HG03342 (cell line): ENCODE measurements at regions not wholly inside any gene's neighbourhood (a gene's known extent, or its start where the extent isn't known, plus 50 kb on each side); places are given as distances from the start of the nearest gene placed in this dataset.
A peak's percentile ranks its signal among the peaks of the same experiment; 100 is the strongest.

Experiments used
- ATAC-seq: cut with Tn5 transposase; IDR thresholded peaks from one replicate; pipeline ENCODE4 v1.9.1; 2021; ENCODE audit warnings: mild to moderate bottlenecking, moderate library complexity; ENCODE audit not compliant: unreplicated experiment

- no peak for ATAC-seq
These were observed 109.0 kb upstream of the HTR2A start for GRCh38 chr13:47005756-47006414.

DNA sequence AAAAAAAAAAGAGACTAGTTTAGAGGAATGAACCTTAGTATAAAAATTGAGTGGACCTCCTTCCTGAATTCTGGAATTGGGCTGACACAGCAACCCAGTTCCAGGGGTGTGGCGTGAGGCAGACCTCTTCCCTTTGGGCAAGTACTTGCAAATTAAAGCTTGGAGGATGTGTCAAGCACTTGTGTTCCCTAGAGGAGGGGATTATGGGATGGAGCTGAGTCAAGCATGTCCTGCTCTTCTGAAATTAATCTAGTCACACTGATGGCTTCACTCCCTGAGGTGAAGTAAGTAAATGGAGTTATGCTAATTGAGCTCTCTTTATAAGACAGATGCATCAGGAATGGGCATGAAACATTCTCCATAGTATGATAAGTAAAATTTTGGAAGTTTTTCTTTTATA is 107.7 kb upstream of the HTR2A start:
- ATAC-seq = no peak

DNA sequence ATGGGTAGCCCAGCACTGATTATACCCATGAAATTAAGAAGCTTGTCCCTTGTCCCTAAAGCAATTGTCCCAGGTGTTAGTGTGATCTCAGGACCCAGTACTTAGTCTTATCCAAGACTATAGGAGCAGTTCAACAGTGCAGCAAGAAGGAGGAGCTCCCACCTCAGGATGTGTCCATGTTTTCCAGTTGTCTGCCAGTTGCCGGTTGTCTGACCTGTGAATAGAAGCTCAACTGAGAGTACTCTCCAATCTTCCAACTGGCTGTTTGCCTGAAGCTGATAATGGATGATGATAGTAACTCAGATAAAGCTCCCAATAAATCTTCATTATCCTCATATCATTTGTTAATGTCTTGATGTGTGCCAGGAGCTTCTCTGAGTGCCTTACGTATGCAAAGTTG is 107.2 kb upstream of the HTR2A start:
- ATAC-seq = no peak

GRCh38 chr13:47000165-47000564 is 103.3 kb upstream of the HTR2A start:
- ATAC-seq = no peak

DNA sequence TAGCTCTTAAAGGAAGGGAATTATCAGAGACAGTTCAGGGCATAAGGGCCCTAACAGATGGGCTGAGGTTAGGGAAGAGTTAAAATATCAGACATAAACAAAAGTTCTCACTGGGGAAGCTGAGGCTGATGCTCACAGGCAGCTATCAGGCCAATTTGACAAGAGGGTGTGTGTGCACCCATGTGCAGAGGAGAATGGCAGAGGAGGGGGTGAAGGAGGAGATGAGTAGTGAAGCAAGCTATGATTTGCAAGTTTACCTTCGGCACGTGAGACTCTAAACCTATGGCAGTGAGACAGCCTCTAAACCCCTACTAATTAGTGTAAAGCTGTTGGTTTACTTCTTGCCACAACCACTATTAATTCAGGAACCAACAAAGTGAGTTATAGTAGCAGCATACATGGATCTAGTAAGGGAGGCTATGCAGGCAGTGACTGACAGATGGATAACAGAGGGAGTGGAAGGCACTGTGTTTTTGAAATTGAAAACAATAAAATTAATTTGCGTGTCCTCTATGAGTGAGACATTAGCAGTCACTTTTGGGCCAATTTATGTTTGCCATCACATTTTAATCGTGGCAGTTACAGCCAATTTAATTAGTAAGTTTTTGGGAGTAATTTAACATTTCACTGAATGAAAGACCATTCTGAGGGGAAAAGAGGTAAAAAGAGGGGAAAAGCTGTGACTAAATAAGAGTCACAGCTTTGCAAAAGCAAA is 99.6 kb upstream of the HTR2A start:
- ATAC-seq = peak; percentile 46

DNA sequence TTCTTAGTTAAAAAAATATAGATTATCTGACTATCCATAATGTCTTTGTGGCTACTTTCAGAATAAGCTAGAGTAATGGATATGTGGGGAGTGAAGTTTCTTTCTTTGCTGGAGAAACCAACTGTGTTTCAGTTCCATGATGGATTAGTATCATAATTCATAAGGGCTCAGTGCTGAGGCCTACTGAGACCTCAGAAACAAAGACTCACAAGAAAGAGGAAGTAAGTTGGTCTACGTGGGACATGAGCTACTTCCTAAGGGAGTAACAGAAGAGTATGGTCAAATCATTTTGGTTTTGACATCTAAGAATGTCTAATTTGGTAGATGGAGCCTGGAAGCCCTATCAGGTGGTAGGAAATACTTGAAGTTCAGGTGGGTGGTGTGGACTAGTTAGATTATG is 99.0 kb upstream of the HTR2A start:
- peak; percentile 92 for ATAC-seq

DNA sequence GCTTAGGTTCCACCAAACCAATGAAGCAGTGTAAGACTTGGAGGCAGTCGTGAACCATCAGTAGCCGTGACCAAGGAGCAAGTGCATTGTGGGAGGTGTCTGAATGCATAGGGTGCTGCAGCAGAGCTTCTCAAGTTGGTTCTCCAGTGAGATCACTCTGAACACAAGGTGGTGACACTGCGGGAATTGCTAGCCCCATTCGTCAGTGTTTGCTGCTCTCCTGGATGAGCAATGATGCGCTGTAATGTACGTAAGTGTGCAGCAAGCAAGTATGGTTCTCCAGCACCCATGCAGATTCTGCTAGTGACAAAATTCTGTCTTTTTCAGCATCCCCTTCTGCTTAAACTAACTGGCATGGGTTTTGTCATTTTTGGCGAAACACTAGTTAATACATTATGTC is 97.6 kb upstream of the HTR2A start:
- ATAC-seq = no peak

DNA sequence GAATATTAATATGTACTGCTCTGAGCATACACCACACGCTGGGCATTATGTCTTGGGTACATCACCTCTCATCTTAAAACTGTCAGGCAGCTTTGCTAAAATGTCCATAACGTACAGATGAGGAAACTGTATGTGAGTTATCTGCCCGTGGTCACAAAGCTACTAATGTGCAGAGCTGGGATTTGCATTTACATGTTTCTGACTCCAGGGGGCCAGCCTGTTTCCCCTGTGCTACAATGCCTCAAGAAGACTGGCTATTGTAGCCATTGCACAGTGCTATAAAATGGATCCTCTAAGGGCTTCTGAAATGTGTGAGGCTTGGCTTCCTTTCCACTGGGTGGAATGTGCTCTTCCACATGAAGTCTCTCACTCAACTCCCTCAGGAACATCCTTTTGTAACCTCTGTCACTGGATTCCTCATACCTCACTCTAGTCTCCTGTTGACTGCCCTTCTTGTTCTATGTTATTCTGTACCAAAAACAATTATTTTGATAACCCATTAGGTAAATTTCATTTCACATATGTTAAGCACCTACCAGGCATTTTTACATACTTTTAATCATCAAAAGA is 95.6 kb upstream of the HTR2A start:
- ATAC-seq = no peak

- ATAC-seq = peak; percentile 81
These were observed 87.0 kb upstream of the HTR2A start for GRCh38 chr13:46983881-46984280.

DNA sequence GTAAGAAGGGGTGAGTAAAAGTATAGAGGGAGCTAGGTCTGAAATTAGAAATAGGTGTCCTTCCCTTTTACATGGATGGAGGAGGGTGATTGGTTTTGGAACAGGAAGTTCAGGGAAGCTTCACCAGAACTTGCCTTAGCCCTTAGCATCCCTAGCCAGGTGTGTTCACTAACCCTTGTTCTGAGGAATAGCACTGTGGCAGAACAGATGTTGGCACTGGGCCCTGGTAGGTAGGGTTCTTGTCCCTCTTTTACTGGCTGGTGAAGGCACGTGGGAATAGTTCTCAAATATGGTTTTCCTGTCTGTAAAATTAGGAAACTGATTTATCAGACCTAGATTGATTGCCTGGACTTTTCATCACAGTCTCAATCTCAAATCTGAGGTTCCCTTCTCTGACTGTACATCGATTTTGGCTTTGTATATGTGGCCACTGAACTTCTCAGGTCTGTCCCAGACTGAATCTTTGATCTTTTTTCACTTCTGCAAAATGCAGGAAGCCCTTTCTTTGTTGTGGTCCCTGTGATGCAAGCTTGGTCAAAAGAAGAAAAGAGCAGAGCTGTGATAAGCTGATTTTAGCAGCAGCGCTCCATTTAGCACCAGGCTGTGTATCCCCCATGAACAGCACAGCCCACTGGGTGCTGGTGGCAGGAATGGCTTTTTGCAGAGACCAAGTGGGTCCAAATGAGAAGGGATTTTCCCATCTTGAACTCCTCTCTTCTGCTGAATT is 86.2 kb upstream of the HTR2A start:
- peak; percentile 88 for ATAC-seq

DNA sequence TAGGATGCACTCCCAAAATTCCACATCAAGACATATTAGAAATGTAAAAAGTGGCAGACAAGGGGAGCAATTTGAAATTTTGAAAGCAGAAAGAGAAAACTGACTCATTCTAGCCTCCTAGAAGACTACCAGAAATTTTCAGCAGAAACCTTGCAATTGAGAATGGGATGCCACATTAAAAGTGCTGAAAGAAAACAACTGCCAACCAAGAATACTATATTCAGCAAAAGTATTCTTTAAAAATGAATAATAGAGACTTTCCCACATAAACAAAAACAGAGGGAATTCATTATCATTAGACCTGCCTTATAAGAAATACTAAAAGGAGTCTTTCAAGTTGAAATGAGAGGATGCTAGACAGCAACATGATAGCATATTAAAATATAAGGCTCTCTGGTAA is 78.3 kb upstream of the HTR2A start:
- no peak for ATAC-seq

DNA sequence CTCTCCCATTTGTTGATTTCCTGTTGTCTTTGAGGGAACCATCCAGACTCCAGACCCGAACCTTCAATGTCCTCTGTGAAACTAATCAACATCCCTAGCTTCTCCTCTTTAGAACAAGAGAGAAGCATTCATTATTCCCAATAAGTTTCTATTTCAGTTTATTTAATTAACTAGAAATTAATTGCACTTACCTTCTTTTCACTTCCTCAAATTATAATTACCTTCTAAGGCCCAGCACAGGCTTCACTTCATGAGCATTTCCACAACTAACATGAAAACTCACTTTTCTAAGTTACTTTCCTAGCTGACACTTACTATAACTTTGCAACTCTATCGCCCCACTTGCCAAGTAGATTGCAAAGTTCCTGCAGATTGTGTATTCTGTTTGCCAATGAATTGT is 71.6 kb upstream of the HTR2A start:
- ATAC-seq = no peak

DNA sequence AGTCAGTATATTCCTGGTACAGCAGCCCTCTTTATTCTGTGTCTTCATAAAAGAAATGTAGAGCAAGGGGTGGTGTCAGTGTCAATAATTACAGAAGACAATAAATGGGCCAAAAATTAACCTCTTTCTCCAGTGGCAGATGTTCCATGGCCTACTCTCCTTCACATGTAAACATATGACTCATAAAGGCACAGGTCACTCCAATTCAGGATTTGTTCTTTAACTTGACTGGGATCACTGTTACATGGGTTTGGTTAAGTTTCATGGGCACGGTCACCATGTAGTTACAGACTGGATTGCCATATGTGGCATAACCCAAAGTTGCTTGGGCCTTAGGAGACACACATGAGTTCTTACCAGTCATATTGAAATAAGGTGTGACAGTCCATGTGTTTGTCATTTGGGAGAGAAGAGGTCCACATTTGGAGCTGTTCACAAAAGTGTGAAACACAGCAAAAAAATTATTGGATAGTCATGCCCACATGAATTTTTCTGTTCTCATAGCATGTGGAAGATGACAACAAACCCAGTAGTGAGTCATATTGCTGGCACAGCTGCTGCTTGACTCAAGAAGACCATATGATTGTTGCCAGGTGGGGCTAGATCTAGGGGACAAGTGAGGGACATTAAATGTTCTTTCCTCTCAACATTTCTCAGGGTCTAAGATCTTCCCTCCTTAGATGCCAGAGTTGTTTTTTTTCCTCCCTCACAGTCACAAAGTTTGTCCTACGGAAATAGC is 68.1 kb upstream of the HTR2A start:
- ATAC-seq = no peak

- no peak for ATAC-seq
These were observed 67.1 kb upstream of the HTR2A start for GRCh38 chr13:46963904-46964303.

GRCh38 chr13:46962281-46962941 is 65.6 kb upstream of the HTR2A start:
- ATAC-seq = no peak

- peak; percentile 100 for ATAC-seq
These were observed 64.9 kb upstream of the HTR2A start for GRCh38 chr13:46961719-46962118.

DNA sequence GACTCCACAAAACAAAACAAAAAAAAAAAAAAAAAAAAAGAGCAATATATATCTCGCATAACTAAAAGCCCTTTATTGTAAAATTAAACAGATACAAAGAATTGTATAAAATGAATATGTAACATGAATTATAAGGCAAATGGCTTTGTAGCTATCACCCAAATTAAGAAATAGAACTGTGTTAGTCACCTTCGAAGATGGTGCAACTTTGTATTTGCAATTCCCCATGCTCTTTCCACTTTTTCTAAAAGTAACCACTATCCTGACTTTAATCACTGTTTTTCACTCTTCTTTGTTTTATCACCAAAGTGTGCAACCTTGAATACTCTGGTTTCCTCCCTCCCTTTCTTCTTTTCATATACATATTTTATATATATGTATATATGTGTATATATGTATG is 57.1 kb upstream of the HTR2A start:
- no peak for ATAC-seq

GRCh38 chr13:46953331-46953730 is 56.5 kb upstream of the HTR2A start:
- no peak for ATAC-seq

DNA sequence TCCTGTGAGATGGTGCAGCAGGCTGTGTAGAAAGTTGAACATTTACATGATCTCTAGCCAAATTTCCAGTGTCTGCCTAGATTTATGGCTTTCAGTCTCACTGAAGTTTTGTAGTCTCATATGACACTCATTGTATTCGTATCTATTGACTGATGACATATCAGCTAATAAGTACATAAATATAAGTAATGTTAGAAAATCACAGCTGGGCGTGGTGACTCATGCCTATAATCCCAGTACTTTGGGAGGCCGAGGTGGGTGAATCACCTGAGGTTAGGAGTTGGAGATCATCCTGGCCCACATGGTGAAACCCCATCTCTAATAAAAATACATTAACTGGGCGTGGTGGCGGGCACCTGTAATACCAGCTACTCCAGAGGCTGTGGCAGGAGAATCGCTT is 54.7 kb upstream of the HTR2A start:
- ATAC-seq = no peak

- no peak for ATAC-seq
These were observed 52.4 kb upstream of the HTR2A start for GRCh38 chr13:46949211-46949610.

DNA sequence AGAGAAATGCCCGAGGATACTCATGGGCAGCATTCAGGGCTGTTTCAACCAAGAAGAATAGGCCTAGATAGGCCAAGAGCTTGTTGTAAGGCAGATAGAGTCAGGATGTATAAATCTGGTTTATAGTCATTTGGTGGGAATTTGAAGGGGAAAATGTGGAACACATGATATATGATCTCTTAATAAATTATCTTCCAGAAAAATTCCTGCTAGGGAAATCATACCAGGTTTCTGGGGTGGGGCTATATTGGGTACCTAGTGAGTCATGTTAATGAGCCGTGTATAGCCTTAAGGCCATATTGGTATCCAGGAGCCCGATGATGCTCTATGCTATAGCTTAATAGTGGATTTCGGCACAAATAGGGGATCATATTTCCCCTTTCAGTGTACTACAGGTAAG is 51.5 kb upstream of the HTR2A start:
- ATAC-seq = no peak
